ENCODE measurements at regions not wholly inside any gene's neighbourhood (a gene's known extent, or its start where the extent isn't known, plus 50 kb on each side); places are given as distances from the start of the nearest gene placed in this dataset.
"Not testable (repeated sequence)": the region's sequence is repeated elsewhere in the genome, so short reads cannot be mapped to it uniquely, and the experiment has no call there.

- no peak for DNase-seq
Observed at GRCh38 chr11:96447208-96448110, 57.6 kb downstream of the JRKL start.

DNA sequence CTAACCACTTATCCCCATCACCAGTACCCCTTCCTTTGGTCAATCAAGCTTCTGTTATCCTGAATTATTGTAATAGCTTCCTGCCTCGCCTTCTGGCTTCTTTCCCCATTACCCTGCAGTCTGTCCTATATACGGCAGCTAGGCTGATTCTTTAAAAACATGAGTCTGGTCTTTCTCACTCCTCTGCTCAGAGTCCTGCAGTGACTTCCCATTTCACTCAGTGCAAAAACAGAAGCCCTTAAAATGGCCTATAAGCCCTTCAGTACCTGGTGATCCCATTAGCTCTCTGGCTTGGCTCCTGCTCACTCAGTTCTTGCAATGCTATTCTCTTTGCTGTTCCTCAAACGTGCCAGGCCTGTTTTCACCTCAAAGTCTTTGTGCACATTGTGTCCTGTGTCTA is 58.4 kb downstream of the JRKL start:
- DNase-seq, result no peak

DNA sequence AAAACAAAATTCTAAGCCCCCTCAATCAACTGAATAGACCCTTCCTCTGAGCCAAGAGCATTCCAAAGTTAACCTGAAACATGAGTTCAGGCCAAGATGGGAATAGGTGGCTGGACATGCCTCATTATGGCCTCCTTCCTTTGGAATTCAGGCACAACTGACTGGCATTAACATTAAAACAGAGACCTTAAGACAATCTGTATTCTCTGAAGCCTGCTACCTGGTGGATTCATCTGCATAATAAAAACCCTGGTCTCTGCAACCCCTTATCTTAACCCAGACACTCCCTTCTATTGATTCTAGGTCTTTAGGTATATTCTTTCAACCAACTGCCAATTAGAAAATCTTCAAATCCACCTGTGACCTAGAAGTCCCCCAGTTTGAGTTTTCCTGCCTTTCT is 66.3 kb downstream of the JRKL start:
- no peak for DNase-seq

DNA sequence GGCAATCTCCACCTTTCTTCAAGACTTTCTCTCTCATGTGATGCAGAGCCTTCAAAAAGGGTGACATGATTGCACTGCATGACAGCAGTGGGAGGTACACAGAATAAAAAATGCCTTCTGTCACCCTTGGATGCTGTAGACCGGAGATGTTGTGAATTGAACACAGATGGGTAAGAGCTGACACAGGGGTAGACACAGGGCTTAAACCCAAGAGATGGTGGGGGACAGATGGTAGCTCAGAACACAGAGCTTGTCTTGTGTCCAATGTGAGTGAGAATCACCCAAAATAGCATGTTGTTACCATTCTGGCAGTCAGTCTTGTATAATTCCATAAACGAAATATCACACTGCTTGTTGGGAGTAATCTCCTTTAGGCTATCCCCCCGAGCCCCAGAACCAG is 69.9 kb downstream of the JRKL start:
- DNase-seq, result no peak

DNA sequence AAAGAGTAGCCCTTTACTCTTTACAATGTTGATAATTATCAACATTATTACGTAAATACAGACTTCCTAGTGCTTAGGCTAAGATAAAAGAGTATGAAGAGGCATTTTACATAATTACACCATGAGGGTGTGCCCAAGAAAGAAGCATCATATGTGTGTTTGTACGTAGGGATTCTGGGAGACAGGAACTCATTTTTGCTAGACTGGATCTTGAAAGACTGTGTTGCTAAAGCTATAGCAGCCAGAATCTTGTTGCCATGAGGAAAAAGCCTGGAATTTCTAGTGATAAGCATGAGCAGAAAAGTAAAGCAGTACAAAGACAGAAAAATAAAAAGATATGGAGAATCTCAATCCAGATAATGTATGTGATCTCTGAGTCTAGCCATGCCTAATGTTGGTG is 72.1 kb downstream of the JRKL start:
- DNase-seq, result no peak

GRCh38 chr11:96464700-96465307 is 75.0 kb downstream of the JRKL start:
- DNase-seq, result peak in 2 of 5 experiments; percentile 24 to 67

GRCh38 chr11:96465512-96465911 is 75.7 kb downstream of the JRKL start:
- DNase-seq, result no peak

- no peak for DNase-seq
Observed at GRCh38 chr11:96466607-96467006, 76.8 kb downstream of the JRKL start.

GRCh38 chr11:96469776-96470175 is 80.0 kb downstream of the JRKL start:
- DNase-seq, result no peak

DNA sequence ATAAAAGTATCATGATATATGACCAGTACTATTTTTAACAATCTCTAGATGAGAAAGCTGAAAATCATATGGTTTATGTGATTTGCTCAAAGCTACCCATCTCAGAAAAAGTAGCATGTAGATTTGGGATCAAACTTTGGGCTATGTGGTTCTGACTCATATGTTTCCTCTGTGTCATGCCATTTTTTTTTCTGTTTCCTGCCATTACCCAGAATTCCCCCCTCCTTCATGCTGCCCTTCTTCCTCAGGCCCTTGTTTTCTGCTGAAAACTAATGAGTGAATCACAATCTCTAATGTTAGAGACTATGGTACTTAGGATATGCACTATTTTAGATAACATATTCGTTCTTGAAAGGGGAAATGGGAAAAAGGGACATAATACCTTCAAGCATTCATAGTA is 80.7 kb downstream of the JRKL start:
- DNase-seq, result no peak

DNA sequence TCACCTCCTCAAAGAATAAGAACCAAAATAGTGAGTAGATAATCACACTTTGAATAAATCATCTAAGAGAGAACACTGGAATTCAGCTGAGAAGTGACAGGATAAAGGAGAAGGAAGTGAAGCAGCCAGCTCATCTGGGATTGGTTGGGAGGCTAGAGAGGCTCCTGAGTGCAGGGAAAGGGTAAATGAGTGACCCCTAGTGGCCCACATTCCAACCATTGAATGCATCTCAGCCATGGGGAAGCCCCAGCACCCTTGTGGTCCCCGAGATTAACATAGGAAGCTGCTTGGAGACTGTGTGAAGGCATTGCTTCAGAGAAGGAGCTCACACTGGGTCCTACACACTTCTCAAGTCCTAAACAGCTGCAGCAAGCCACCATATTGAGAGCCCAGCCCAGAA is 82.3 kb downstream of the JRKL start:
- no peak for DNase-seq

DNA sequence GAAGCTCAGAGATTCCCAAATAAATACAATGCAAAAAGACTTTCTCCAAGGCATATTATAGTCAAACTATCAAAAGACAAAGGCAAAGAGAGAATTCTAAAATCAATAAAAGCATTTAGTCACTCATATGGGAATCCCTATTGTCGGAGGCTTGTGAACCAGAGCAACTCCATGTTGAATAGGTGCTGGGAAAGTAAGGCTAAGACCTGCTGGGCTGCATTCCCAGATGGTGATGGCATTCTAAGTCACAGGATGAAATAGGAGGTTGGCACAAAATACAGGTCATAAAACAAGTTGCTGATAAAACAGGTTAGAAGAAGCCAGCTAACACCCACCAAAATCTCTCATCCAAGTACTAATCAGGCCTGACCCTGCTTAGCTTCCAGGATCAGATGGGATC is 84.5 kb downstream of the JRKL start:
- DNase-seq, result no peak

GRCh38 chr11:96481204-96481603 is 91.4 kb downstream of the JRKL start:
- DNase-seq, result no peak

DNA sequence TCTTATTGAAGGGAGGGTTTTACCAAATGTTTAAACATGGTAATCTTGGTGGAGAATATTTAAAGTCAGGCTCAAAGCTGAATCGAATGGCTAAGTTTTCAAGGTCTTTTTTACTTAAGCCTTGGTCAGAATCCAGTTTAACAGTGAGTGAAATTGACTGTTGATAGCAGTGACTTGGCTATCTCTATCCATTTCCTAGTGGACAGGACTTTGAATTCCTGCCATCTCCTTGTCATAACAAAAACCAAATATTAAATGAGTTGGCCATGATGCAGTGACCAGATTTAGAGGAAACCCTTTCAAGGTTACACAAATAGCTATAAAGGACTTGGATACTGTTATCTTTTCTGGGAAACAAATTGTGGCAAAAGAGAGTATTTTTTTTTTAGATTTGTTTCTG is 92.0 kb downstream of the JRKL start:
- DNase-seq, result no peak

DNA sequence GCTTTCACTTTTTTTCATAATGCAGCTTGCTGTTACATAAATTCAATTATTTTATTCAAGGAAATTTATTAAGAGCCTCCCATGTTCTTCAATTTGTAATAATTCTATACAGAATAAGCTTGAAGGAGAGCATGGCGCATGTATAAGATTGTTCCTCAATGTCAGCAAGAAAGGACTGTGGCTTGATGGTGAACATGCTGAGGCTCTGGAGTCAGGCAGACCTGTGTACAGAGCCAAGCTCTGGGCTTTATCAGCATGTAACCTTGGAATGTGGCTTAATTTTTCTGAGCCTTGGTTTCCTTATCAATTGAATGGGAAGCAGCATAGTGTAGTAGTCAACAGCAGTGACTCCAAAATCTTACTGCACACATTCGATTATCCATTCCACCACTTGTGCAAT is 92.4 kb downstream of the JRKL start:
- DNase-seq, result no peak

- DNase-seq, result no peak
Observed at GRCh38 chr11:96483374-96483955, 93.7 kb downstream of the JRKL start.

DNA sequence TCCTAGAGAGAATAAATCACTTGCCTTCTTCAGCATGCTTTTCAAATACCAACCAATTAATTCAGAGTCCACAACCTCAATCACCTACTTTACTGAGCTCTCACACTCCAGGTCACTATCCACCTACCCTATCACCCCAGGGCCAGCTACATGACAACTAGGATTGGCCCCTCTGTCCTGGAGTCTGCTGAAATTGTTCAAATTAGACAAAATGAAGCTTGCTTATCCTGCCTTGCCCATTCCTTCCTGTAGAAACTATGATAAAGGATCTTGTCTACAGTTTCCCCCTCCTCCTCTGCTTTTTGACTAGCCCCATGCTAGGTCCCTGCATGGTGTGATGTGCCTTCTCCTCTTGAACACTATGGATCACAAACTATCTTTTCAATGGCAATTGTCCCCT is 94.5 kb downstream of the JRKL start:
- DNase-seq, result no peak

- DNase-seq, result no peak
Observed at GRCh38 chr11:96486890-96487611, 97.2 kb downstream of the JRKL start.

DNA sequence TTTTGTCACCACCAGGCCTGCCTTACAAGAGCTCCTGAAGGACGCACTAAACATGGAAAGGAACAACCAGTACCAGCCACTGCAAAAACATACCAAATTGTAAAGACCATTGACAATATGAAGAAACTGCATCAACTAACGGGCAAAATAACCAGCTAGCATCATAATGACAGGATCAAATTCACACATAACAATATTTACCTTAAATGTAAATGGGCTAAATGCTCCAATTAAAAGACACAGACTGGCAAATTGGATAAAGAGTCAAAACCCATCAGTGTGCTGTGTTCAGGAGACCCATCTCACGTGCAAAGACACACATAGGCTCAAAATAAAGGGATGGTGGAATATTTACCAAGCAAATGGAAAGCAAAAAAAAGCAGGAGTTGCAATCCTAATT is 99.1 kb downstream of the JRKL start:
- not testable (repeated sequence) for DNase-seq

DNA sequence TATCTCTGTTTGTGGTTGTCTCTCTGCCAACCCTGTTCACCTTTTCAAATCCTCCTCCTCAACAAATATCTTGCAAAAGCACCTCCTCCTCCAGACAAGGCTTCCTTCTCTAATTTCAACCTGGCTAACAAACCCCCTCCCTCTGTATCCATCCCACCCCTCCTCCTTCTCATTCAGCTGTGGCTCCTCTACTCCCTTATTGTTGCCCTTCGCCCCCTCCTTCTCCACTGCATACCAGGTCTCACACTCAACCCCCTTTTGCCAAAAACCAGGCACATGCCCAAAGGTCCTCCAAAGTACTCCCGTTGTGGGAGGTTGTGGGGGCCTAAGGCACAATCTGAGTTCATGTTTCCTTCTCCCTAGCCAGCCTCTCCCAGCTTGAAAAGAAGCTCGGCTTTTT is 110.6 kb downstream of the JRKL start:
- no peak for DNase-seq

DNA sequence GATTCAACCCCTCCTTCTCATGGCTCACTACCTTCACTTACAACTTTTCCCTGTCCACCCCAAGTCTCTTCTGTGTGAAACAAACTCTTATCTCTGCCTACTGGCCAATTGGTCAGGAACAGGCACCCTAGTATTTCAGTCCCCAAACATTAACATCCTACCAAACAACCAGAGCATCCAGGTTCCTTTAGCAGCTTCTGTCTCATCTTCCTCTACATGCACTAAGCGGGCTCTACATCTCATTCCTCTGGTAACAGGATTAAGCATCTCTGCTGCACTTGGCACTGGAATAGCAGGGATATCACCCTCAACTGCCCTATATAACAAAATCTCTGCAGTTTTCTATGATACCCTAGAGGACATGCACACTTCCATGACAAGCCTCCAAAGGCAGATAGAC is 116.2 kb downstream of the JRKL start:
- no peak for DNase-seq

DNA sequence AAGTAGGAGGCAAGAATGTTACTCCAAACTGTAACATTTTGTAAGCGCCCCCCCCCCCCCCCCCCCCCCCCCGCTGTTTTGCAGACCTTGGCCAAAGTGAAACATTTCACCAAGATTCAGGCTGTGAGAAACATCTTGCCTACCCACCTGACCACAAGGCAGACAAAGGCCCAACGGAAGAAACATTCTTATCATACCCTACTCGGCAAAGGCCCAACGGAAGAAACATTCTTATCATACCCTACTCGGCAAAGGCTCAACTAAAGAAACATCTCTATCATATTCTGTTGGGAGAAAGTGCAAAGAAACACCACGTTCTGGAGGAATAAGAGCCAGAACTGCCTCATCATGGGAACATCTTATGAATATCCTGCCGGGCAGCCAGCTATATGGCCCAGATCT is 117.1 kb downstream of the JRKL start:
- no peak for DNase-seq

GRCh38 chr11:96508861-96509260 is 119.0 kb downstream of the JRKL start:
- no peak for DNase-seq

All from T-helper 2 cell (primary cell).